ENCODE measurements at regions not wholly inside any gene's neighbourhood (a gene's known extent, or its start where the extent isn't known, plus 50 kb on each side); places are given as distances from the start of the nearest gene placed in this dataset.

GRCh38 chr9:115353681-115354080 lies 235.7 kb upstream of the TNC start:
- H3K4me3 ChIP-seq (ENCODE audit: low read depth, low read length), result no peak overlapping the region
- TF ChIP-seq CTCF (IDR thresholded peaks at IDR 0.05; ENCODE audit: insufficient read depth, low read depth, low read length), result no peak
- no peaks in the 10 kb centered on the region for H3K27me3 ChIP-seq (ENCODE audit: control insufficient read depth, insufficient read depth, low read length)
- no peaks in the 10 kb centered on the region for H3K36me3 ChIP-seq (ENCODE audit: control insufficient read depth, insufficient read depth, low read length)
- POLR2A ChIA-PET, result no interaction called here
- peak; percentile 19 for DNase-seq (ENCODE audit: low read depth)
- CTCF ChIA-PET, result interaction anchor here (0.5 kb wide), 1 partner anchor 81 kb away, joined by 3 read pairs; no protein-coding TSS in a partner anchor

- Histone ChIP-seq H3K36me3 (ENCODE audit: control insufficient read depth, insufficient read depth, low read length) (no peaks in the 10 kb centered on the region), H3K27me3 (ENCODE audit: control insufficient read depth, insufficient read depth, low read length) (no peaks in the 10 kb centered on the region), H3K4me3 (ENCODE audit: low read depth, low read length) (no peak overlapping the region)
- CTCF ChIA-PET, result no interaction called here
- POLR2A ChIA-PET, result no interaction called here
- no peak for DNase-seq (ENCODE audit: low read depth)
- no peak for TF ChIP-seq CTCF (IDR thresholded peaks at IDR 0.05; ENCODE audit: insufficient read depth, low read depth, low read length)
Measured at GRCh38 chr9:115357821-115358220, 239.9 kb upstream of the TNC start.

- no peaks in the 10 kb centered on the region for H3K27me3 ChIP-seq (ENCODE audit: control insufficient read depth, insufficient read depth, low read length)
- POLR2A ChIA-PET, result no interaction called here
- CTCF ChIA-PET, result interaction anchor here (1.7 kb wide), 1 partner anchor 9 kb away, joined by 4 read pairs; no protein-coding TSS in a partner anchor
- TF ChIP-seq CTCF (IDR thresholded peaks at IDR 0.05; ENCODE audit: insufficient read depth, low read depth, low read length), result no peak
- H3K4me3 ChIP-seq (ENCODE audit: low read depth, low read length), result no peak overlapping the region
- no peak for DNase-seq (ENCODE audit: low read depth)
- H3K36me3 ChIP-seq (ENCODE audit: control insufficient read depth, insufficient read depth, low read length), result no peaks in the 10 kb centered on the region
Measured at GRCh38 chr9:115359017-115359780, 241.2 kb upstream of the TNC start.

- ChIA-PET CTCF (interaction anchor here (1.7 kb wide), 1 partner anchor 8 kb away, joined by 4 read pairs; no protein-coding TSS in a partner anchor), POLR2A (no interaction called here)
- DNase-seq (ENCODE audit: low read depth), result no peak
- Histone ChIP-seq H3K27me3 (ENCODE audit: control insufficient read depth, insufficient read depth, low read length) (no peaks in the 10 kb centered on the region), H3K36me3 (ENCODE audit: control insufficient read depth, insufficient read depth, low read length) (no peaks in the 10 kb centered on the region), H3K4me3 (ENCODE audit: low read depth, low read length) (no peak overlapping the region)
- no peak for TF ChIP-seq CTCF (IDR thresholded peaks at IDR 0.05; ENCODE audit: insufficient read depth, low read depth, low read length)
Measured at GRCh38 chr9:115360122-115360521, 242.2 kb upstream of the TNC start.

GRCh38 chr9:115362101-115362500 lies 244.1 kb upstream of the TNC start:
- Histone ChIP-seq H3K27me3 (ENCODE audit: control insufficient read depth, insufficient read depth, low read length) (no peaks in the 10 kb centered on the region), H3K36me3 (ENCODE audit: control insufficient read depth, insufficient read depth, low read length) (no peaks in the 10 kb centered on the region), H3K4me3 (ENCODE audit: low read depth, low read length) (no peak overlapping the region)
- CTCF ChIA-PET, result no interaction called here
- POLR2A ChIA-PET, result no interaction called here
- DNase-seq (ENCODE audit: low read depth), result no peak
- TF ChIP-seq CTCF (IDR thresholded peaks at IDR 0.05; ENCODE audit: insufficient read depth, low read depth, low read length), result no peak
